Spleen (tissue), 11 donors: ENCODE measurements at regions not wholly inside any gene's neighbourhood (a gene's known extent, or its start where the extent isn't known, plus 50 kb on each side); places are given as distances from the start of the nearest gene placed in this dataset.
A peak's percentile ranks its signal among the peaks of the same experiment; 100 is the strongest.
"Not testable (repeated sequence)": the region's sequence is repeated elsewhere in the genome, so short reads cannot be mapped to it uniquely, and the experiment has no call there.

Source experiments
- DNase-seq: peaks from one replicate; pipeline ENCODE4 v3.0.0-alpha.2; 2020
- H3K27ac ChIP-seq, 8 donors: fragments of 200-600 bp; sonication (generic) in 7 of 8; 1 replicate in 4 of 8; 2 replicates in 4 of 8; pipeline versions ENCODE4 v1.5.0 to v1.8.0; 2016 to 2021; ENCODE audit warnings: inconsistent platforms in 4 of 8, mild to moderate bottlenecking in 4 of 8, moderate library complexity in 1 of 8
- H3K27me3 ChIP-seq, 7 donors: fragments of 200-600 bp; sonication (generic) in 6 of 7; replicated peaks in 1 of 7; 1 replicate in 4 of 7; 2 replicates in 3 of 7; pipeline versions ENCODE4 v1.5.0 to v1.8.0; 2016 to 2021; ENCODE audit warnings: inconsistent platforms in 3 of 7, mild to moderate bottlenecking in 1 of 7
- H3K36me3 ChIP-seq, 6 donors: fragments of 200-600 bp; sonication (generic) in 5 of 6; 1 replicate in 4 of 6; 2 replicates in 2 of 6; pipeline versions ENCODE4 v1.5.0 to v1.8.0; 2016 to 2021; ENCODE audit warnings: inconsistent platforms in 2 of 6
- H3K4me1 ChIP-seq, 6 donors: fragments of 200-600 bp; sonication (generic) in 5 of 6; 1 replicate in 3 of 6; 2 replicates in 3 of 6; pipeline versions ENCODE4 v1.5.0 to v1.8.0; 2016 to 2021; ENCODE audit warnings: inconsistent platforms in 3 of 6
- H3K4me3 ChIP-seq, 8 donors: fragments of 200-600 bp; sonication (generic) in 7 of 8; 1 replicate in 4 of 8; 2 replicates in 4 of 8; pipeline versions ENCODE4 v1.5.0 to v1.8.0; 2016 to 2021; ENCODE audit warnings: inconsistent platforms in 4 of 8, mild to moderate bottlenecking in 4 of 8, moderate library complexity in 2 of 8
- H3K9me3 ChIP-seq, 8 donors: fragments of 200-600 bp; sonication (generic) in 7 of 8; 1 replicate in 4 of 8; 2 replicates in 4 of 8; pipeline versions ENCODE4 v1.5.0 to v1.8.0; 2016 to 2021; ENCODE audit warnings: inconsistent platforms in 4 of 8
- CTCF ChIP-seq, 11 experiments: fragments of 200-600 bp in 7 of 11; fragments of 450-650 bp in 4 of 11; sonication (generic) in 4 of 11; IDR thresholded peaks in 8 of 11; conservative IDR thresholded peaks in 3 of 11; 1 replicate in 7 of 11; 2 replicates in 4 of 11; pipeline versions ENCODE4 v1.4.0 to v1.8.0; 2016 to 2021; ENCODE audit warnings: antibody characterized with exemption in 11 of 11, inconsistent platforms in 4 of 11, mild to moderate bottlenecking in 1 of 11
- POLR2AphosphoS5 ChIP-seq, 3 donors: sonication (generic); formaldehyde crosslinking; IDR thresholded peaks; one replicate each; pipeline ENCODE4 v1.5.1; 2017; ENCODE audit warnings: antibody characterized with exemption in 3 of 3
- WGBS, 5 donors: extraction: QIAGEN DNeasy Blood & Tissue Kit in 3 of 5; methylation state at CpG; one replicate each; pipeline versions ENCODE4 v1.1.5 to v1.1.7; 2013 to 2018; 5-methylcytosine and 5-hydroxymethylcytosine counted together
- intact Hi-C: fragments of 100-400 bp; cut with DNase I; formaldehyde crosslinking; loops from one replicate; pipeline ENCODE4 v1.15.0; 2023; ENCODE audit warnings: low total_unique reads
- donor health status: healthy with polysubstance abuse.
- donor health status: DM: no; HTN: no; CAD: no; lungs with moderate emphysema.
- donor health status: DM: no; HTN: no; CAD: no.
- donor health status: Bipolar disorder and iron deficiency.
- donor health status: healthy.
- donor health status: DM: no; HTN: no; CAD: no.
- donor health status: DM: yes; HTN: yes; CAD: no.

GRCh38 chr12:8390001-8390777, 65.6 kb upstream of the CLEC6A start:
- H3K27ac ChIP-seq, intact Hi-C loops, DNase-seq, H3K9me3 ChIP-seq, H3K36me3 ChIP-seq: not testable (repeated sequence)
- peak overlapping the region in 7 of 8 donors; percentile 10 to 69 (median 43) for H3K4me3 ChIP-seq
- peaks cover 0 to 45% (median 0%) of the 10 kb centered on the region in 7 donors for H3K27me3 ChIP-seq
- 0 to 2% (median 1%) methylated on average over 1 to 81 of the region's 81 CpGs for WGBS, 5 donors
- H3K4me1 ChIP-seq = peaks cover 0 to 15% (median 4%) of the 10 kb centered on the region in 6 donors
- TF ChIP-seq POLR2AphosphoS5 (IDR thresholded peaks at IDR 0.05) (peak in 1 of 3 donors; percentile 46), CTCF (IDR thresholded peaks at IDR 0.05 in 8 of 11, conservative IDR thresholded peaks at IDR 0.05 in 3 of 11) (peak in 9 of 11 experiments; percentile 13 to 91 (median 55))

- H3K36me3 ChIP-seq, H3K4me1 ChIP-seq, intact Hi-C loops, H3K9me3 ChIP-seq: not testable (repeated sequence)
- 1 to 8% (median 3%) methylated on average over 7 to 79 of the region's 79 CpGs for WGBS, 5 donors
- Histone ChIP-seq H3K4me3 (peak overlapping the region in 7 of 8 donors; percentile 16 to 64 (median 35)), H3K27me3 (peaks cover 0 to 26% (median 0%) of the 10 kb centered on the region in 7 donors), H3K27ac (peak overlapping the region in 2 of 8 donors; percentile 61 to 81)
- DNase-seq = peak; percentile 94
- TF ChIP-seq CTCF (IDR thresholded peaks at IDR 0.05 in 8 of 11, conservative IDR thresholded peaks at IDR 0.05 in 3 of 11) = peak in 8 of 11 experiments; percentile 14 to 83 (median 82)
Measured at GRCh38 chr12:8396225-8397071, 59.3 kb upstream of the CLEC6A start.

- intact Hi-C loops, DNase-seq, H3K4me1 ChIP-seq, H3K9me3 ChIP-seq, H3K4me3 ChIP-seq, H3K27ac ChIP-seq, H3K36me3 ChIP-seq: not testable (repeated sequence)
- H3K27me3 ChIP-seq = peaks cover 0 to 21% (median 0%) of the 10 kb centered on the region in 7 donors
- WGBS, 5 donors = 46 to 59% (median 54%) methylated on average over 7 of the region's 7 CpGs
Measured at GRCh38 chr12:8397378-8397777, 58.4 kb upstream of the CLEC6A start.

GRCh38 chr12:8399496-8400034, 56.2 kb upstream of the CLEC6A start:
- H3K27ac ChIP-seq, H3K9me3 ChIP-seq, intact Hi-C loops, H3K4me1 ChIP-seq, DNase-seq, H3K36me3 ChIP-seq, H3K4me3 ChIP-seq: not testable (repeated sequence)
- H3K27me3 ChIP-seq = peaks cover 0 to 11% (median 0%) of the 10 kb centered on the region in 7 donors
- 58 to 66% (median 61%) methylated on average over 12 to 13 of the region's 13 CpGs for WGBS, 5 donors

- intact Hi-C loops, DNase-seq: not testable (repeated sequence)
- 79 to 94% (median 93%) methylated on average over 6 of the region's 6 CpGs for WGBS, 5 donors
Measured at GRCh38 chr12:8403834-8404233, 51.9 kb upstream of the CLEC6A start.

GRCh38 chr12:8404341-8404740, 51.4 kb upstream of the CLEC6A start:
- H3K4me1 ChIP-seq, H3K4me3 ChIP-seq, H3K27ac ChIP-seq, H3K9me3 ChIP-seq, intact Hi-C loops, DNase-seq, H3K27me3 ChIP-seq, H3K36me3 ChIP-seq: not testable (repeated sequence)
- WGBS, 5 donors = 86 to 96% (median 92%) methylated on average over 4 to 26 of the region's 26 CpGs

More at GRCh38 chr12:8403834-8404233, 51.9 kb upstream of the CLEC6A start:
- H3K36me3 ChIP-seq, H3K4me3 ChIP-seq, H3K27me3 ChIP-seq, H3K4me1 ChIP-seq, H3K9me3 ChIP-seq, H3K27ac ChIP-seq: not testable (repeated sequence)
